Cardiac muscle cell (in vitro differentiated cells and primary cell): ENCODE measurements at regions not wholly inside any gene's neighbourhood (a gene's known extent, or its start where the extent isn't known, plus 50 kb on each side); places are given as distances from the start of the nearest gene placed in this dataset.

Experiments
- DNase-seq, 2 donors: peaks; one replicate each; pipeline versions ENCODE4 v3.0.0 to v3.0.0-alpha.2; 2010 to 2017; ENCODE audit warnings: low read depth in 1 of 2, low spot score in 1 of 2
- H3K27ac ChIP-seq: fragments of 200-600 bp; sonication (generic); 2 replicates; pipeline ENCODE4 v1.5.1; 2016
- H3K27me3 ChIP-seq: fragments of 200-600 bp; sonication (generic); 2 replicates; pipeline ENCODE4 v1.6.0; 2016; ENCODE audit warnings: control low read depth
- H3K36me3 ChIP-seq: fragments of 200-600 bp; sonication (generic); 2 replicates; pipeline ENCODE4 v1.5.1; 2016; ENCODE audit warnings: control low read depth
- H3K4me1 ChIP-seq: fragments of 200-600 bp; sonication (generic); 2 replicates; pipeline ENCODE4 v1.8.1; 2017; ENCODE audit warnings: low read depth, mild to moderate bottlenecking, mixed run types
- H3K4me3 ChIP-seq: fragments of 200-600 bp; sonication (generic); 2 replicates; pipeline ENCODE4 v1.5.1; 2016; ENCODE audit warnings: mild to moderate bottlenecking
- H3K9me3 ChIP-seq: fragments of 200-600 bp; sonication (generic); 2 replicates; pipeline ENCODE4 v1.5.1; 2017; ENCODE audit warnings: low read depth, mild to moderate bottlenecking, control low read depth
- TF ChIP-seq, protein P1 (sequence below): IDR thresholded peaks from 2 replicates; pipeline ENCODE4 v1.5.1; 2012; ENCODE audit warnings: low read depth, mild to moderate bottlenecking, low read length

DNA sequence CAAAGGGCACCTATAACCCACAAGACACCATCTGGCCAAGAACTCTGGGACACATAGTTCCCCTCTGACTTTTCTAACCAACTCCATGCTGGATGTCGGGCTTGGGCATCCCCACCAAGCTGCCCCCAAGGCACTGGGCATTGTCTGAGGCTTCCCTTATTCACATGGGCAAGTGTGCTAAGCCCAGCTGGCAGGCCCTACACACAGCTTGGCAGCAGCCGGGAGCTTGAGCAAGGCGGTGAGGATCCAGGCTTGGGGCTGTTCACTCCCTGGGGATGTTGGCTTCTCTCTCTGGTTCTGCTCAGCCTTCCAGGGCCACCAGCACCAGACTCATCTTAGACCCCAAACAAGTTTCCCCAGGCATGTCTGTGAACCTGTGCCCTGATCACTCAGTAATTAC, 138.3 kb upstream of the KAZN start:
- Histone ChIP-seq H3K27ac (no peak overlapping the region), H3K9me3 (no peaks in the 10 kb centered on the region), H3K4me1 (no peaks in the 10 kb centered on the region), H3K4me3 (no peak overlapping the region), H3K27me3 (no peaks in the 10 kb centered on the region), H3K36me3 (no peaks in the 10 kb centered on the region)
- TF ChIP-seq, protein P1, sequence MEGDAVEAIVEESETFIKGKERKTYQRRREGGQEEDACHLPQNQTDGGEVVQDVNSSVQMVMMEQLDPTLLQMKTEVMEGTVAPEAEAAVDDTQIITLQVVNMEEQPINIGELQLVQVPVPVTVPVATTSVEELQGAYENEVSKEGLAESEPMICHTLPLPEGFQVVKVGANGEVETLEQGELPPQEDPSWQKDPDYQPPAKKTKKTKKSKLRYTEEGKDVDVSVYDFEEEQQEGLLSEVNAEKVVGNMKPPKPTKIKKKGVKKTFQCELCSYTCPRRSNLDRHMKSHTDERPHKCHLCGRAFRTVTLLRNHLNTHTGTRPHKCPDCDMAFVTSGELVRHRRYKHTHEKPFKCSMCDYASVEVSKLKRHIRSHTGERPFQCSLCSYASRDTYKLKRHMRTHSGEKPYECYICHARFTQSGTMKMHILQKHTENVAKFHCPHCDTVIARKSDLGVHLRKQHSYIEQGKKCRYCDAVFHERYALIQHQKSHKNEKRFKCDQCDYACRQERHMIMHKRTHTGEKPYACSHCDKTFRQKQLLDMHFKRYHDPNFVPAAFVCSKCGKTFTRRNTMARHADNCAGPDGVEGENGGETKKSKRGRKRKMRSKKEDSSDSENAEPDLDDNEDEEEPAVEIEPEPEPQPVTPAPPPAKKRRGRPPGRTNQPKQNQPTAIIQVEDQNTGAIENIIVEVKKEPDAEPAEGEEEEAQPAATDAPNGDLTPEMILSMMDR, result no peak
- no peak for DNase-seq

DNA sequence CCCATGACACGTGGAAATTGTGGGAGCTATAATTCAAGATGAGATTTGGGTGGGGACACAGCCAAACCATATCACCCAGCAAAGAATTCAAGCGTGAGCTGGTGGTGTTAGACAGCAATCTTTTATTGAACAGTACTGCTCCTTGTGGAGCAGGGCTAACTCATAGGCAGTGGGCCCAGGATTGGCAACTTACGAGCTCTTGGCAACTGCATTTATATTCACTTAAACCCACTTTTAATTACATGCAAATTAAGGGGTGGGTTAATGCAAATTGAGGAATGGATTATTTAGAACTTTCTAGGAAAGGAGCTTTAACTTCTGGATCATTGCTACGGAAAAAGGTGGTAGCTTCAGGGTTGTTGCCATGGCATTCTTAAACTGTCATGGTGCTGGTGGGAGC, 135.6 kb upstream of the KAZN start:
- no peak for DNase-seq
- Histone ChIP-seq H3K36me3 (no peaks in the 10 kb centered on the region), H3K27me3 (no peaks in the 10 kb centered on the region), H3K4me1 (no peaks in the 10 kb centered on the region), H3K27ac (no peak overlapping the region), H3K9me3 (no peaks in the 10 kb centered on the region), H3K4me3 (no peak overlapping the region)
- TF ChIP-seq, protein P1, result no peak

DNA sequence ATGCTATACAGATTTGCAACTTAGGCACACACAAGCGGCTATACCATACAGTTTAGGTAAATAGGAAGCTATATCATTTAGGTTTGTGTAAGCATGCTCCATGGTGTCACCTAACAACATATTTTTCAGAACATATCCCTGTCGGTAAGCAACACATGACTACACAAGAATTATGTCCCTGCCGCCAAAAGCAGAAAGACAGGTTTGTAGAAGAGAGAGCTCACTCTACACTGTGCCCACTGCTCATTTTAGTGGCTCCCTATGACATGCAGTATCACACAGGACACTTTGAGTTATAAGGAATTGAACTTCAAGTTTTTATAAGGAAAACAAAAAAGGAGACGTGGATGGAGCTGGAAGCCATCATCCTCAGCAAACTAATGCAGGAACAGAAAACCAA, 132.5 kb upstream of the KAZN start:
- Histone ChIP-seq H3K36me3 (no peaks in the 10 kb centered on the region), H3K4me1 (no peaks in the 10 kb centered on the region), H3K27me3 (no peaks in the 10 kb centered on the region), H3K4me3 (no peak overlapping the region), H3K9me3 (no peaks in the 10 kb centered on the region), H3K27ac (no peak overlapping the region)
- DNase-seq, result no peak
- TF ChIP-seq, protein P1, result no peak

DNA sequence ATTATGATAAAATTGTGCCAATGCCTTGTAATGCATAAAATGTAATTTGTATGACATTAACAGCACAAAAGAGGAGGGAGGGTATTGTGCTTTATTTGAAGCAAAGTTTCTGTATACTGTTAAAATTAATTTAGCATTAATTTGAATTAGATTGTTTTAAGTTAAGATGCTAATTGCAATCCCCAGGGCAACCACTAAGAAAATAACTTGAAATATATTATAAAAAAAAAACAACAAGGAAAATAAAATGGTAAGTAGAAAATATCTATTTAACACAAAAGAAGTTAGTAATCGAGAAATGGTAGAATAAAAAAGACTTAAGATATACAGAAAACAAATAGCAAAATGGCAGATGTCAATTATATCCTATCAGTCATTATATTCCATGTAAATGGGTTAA, 131.4 kb upstream of the KAZN start:
- DNase-seq, result no peak
- no peaks in the 10 kb centered on the region for H3K27me3 ChIP-seq
- no peaks in the 10 kb centered on the region for H3K36me3 ChIP-seq
- no peaks in the 10 kb centered on the region for H3K9me3 ChIP-seq
- H3K4me1 ChIP-seq, result no peaks in the 10 kb centered on the region
- TF ChIP-seq, protein P1, result no peak
- H3K4me3 ChIP-seq, result no peak overlapping the region
- no peak overlapping the region for H3K27ac ChIP-seq

DNA sequence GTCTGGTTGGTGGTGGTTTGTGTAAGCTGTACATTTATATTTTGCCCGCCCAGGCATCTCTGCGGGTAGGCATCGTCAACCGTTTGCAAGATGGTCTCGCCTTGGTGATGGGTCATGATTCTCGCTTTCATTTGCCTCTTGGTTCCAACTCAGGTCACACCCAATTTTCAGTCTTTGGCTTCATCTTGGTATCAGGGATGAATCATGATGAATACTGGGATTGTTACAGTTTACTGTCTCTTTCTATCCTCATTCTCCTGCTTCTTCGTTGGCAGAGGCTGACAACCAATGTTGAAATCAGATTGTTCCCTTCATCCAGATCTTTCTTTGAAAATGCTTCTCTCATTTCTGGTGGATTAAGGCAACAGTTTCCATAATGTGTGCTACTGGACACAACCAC, 129.7 kb upstream of the KAZN start:
- no peaks in the 10 kb centered on the region for H3K9me3 ChIP-seq
- TF ChIP-seq, protein P1, result no peak
- no peaks in the 10 kb centered on the region for H3K27me3 ChIP-seq
- no peak for DNase-seq
- H3K36me3 ChIP-seq, result no peaks in the 10 kb centered on the region
- H3K27ac ChIP-seq, result no peak overlapping the region
- H3K4me3 ChIP-seq, result no peak overlapping the region
- H3K4me1 ChIP-seq, result no peaks in the 10 kb centered on the region

DNA sequence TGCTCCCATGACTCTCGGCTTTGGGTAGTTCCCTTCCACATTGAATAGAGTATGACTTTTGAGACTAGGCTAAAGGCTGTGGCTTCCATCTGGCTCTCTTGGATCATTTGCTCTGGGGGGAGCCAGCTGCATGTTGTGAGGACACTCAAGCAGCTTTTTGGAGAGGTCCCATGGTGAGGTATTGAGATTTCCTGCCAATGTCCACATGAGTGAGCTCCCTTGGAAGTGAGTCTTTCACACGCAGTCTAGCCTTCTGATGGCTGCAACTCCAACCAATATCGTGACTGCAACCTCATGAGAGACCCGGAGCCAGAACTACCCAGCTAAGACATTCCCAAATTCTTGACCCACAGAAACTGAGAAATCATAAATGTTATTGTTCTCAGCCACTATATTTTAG, 127.7 kb upstream of the KAZN start:
- DNase-seq, result no peak
- Histone ChIP-seq H3K4me1 (no peaks in the 10 kb centered on the region), H3K27me3 (no peaks in the 10 kb centered on the region), H3K27ac (no peak overlapping the region), H3K9me3 (no peaks in the 10 kb centered on the region), H3K36me3 (no peaks in the 10 kb centered on the region), H3K4me3 (no peak overlapping the region)
- TF ChIP-seq, protein P1, result no peak
